ENCODE measurements at regions not wholly inside any gene's neighbourhood (a gene's known extent, or its start where the extent isn't known, plus 50 kb on each side); places are given as distances from the start of the nearest gene placed in this dataset.

DNA sequence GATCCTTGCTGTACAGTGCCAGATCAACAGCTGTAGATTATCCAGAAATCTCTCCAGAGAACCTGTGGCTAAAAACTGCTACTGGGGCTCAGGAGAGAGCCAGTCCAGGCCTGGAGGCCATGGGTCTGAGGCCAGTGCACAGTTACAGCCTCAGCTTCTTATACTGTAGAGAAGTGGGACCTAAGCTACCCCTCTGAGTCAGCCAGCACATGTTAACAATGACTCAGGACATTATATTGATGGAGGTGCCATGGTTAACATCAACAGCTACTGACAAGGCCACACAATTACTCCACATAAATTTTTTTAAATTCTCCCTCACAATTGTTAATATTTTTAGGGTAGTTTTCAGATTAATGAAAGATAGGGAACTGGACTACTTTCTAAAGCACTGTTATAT is 138.5 kb downstream of the RBM26 start:
- no peak for DNase-seq (ENCODE audit: low read depth in 3 of 3, low spot score in 2 of 3)

DNA sequence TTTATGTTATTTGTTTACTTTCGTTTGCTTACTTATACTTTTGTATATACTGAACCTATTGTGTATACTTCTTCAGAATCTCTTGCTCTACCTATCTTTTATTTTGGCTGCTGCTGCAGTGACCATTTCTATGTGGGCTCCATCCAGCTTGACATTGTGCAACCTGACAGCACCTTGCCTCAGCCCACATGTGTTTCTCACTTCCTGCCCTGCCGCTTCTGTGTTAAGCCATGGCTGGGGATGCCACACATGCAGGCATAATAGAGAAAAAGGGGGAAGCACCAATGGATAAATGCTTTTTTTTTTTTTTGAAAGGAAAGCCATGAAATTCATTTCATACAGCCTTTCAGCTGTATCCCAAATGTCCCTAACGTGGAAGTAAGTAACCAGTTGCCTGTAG is 147.6 kb downstream of the RBM26 start:
- no peak for DNase-seq (ENCODE audit: low read depth in 3 of 3, low spot score in 2 of 3)

DNA sequence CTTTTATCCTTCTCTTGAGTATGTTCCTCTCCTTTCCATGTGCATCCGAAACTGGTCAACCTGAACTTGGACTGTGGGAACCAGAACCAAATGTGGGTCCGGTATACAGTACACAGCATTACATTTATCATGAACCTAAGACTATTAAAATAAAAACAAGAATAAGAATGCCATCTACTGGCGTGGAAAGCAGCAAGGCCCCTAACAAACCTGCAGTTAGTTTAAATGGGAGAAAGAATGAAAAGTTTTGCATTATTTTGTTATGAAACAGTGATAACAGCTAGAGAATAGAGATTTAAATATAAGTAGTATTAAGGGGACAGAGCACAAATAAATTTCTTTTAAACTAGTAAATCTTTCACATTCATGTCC is 159.5 kb downstream of the RBM26 start:
- no peak for DNase-seq (ENCODE audit: low read depth in 3 of 3, low spot score in 2 of 3)

DNA sequence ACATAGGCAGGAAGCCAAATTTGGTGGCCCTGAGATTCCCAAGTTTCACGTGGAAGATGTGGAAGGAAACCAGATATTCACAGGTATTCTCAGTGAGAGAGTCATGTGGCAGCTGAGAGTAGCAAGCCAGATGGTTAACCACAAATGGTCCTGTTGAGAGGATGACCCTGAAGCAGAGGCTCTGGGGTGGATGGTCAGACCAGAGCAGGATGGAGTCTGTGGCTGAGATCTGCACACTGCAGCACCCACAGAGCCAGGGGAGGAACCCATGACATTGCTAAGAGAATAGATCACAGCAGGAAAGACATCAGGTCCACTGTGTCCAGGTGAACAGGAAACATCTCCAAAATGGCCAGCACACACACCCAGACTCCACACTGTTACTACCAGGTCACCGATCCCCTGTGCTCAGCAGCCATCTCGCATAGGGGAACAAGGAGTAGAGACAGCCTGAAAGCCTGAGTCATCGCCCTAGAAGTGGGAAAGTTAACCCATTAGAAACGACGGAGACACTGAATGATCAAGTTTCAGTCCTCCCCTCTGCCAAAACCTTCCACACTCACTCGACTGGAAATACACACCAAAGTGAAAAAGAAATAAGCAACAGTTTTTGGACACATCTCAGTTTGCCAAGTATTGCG is 160.0 kb downstream of the RBM26 start:
- DNase-seq (ENCODE audit: low read depth in 3 of 3, low spot score in 2 of 3), result no peak

DNA sequence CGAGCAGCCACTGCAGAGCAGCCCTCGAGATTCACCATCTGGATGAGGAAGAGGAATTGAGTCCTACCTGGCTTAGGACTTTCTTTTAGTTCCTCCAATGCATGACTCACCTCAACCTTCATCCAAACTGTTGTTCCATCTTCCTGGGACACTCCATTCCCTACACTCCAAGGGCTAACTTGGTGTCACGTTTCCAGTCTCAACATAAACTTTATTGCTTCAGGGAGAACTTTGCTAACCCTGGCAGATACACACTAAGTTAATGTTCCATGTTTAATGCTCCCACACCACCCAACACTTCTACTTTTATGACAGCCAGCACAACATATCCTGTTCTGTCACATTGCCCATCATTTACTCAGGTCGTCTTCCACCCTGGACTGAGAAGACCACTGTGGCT is 164.4 kb downstream of the RBM26 start:
- DNase-seq (ENCODE audit: low read depth in 3 of 3, low spot score in 2 of 3), result no peak

DNA sequence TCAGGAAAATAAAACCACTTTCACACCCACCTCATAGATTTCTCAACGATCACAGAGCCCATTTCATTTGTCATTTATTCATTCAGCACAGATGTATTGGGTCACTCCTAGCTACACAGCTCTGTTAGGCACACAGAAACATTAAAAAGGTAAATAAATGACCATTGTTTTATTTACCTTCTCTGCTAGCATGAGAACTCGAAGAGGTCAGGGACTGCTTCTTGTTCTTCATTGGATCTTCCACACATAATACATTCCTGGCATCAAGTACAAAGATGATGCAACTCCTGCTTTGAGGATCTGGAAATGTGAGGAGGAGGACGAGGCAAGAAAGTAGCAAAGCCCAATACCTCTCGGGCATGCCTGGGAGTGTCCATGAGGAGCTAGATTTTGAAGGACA is 168.1 kb downstream of the RBM26 start:
- DNase-seq (ENCODE audit: low read depth in 3 of 3, low spot score in 2 of 3), result no peak

DNA sequence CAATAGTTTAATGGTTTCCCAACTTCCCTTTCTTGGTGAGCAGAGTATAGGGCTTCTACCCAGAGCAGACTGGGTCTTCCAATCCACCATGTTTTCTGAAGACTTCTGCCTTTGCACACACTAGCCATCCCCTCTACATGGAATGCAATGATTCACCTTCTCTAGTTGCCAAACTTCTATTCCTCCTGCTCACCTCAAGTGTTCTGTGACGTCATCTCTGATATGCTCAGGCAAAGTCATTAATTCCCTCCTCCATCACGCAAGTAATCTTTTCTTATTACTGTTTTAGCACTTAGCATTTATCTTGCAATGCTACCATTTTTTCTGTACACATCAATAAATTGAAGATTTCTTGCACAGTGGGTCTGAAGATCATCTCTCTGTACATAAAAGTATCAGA is 174.2 kb downstream of the RBM26 start:
- no peak for DNase-seq (ENCODE audit: low read depth in 3 of 3, low spot score in 2 of 3)

DNA sequence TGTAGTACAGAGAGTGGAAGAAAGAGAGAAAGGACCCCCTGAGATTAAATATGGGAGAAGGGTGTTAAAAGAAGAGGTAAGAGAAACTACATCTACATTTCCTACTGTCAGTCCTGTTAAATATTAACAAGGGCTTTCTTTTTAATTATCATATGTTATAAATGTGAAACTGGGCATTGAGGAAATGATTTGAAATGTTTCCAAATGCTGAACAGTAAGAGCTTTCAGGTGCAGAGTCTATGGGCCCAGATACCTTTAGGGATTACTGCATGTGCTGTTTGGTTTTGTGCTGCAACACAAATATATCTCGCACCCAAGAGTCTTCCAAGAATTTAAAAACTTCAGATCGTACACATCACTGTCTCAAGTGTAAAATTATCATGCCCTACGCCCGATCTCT is 176.3 kb downstream of the RBM26 start:
- DNase-seq (ENCODE audit: low read depth in 3 of 3, low spot score in 2 of 3), result no peak

DNA sequence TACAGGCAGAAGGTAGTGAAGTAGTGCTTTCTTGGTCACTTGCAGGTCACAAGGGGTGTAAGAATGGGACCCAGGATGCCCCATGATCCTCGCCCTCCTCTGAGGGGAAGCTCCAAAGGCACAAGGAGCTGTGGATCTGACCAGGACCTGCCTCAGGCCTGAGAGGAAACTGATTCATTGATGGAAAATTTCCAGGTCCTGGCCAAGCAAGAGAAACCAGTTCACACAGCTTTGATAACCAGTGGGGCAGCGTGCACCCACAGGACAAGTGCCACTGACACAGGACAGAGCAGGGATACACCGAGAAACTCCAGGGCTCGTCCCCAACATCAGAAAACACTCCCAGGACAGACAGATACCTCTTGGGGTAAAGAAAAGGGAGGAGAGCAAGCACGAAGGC is 177.1 kb downstream of the RBM26 start:
- no peak for DNase-seq (ENCODE audit: low read depth in 3 of 3, low spot score in 2 of 3)

DNA sequence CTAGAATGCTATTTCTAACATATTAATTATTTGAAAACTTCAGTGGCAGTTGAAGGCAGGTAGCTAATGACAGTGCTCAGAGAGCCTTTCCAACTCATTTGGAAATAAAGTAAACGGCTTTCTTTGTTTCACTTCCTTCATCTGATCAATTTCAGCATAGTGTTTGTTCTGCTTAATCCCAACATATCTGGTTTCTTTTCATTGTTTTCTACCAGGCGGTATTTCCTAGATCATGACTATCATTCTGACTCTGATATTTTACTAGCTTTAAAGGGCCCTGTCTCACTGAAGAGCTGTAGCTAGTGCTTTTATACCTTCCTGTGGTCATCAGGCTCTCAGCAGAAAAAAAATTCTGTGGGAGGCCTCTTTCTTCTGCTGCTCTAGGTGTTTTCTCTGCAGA is 178.6 kb downstream of the RBM26 start:
- no peak for DNase-seq (ENCODE audit: low read depth in 3 of 3, low spot score in 2 of 3)

DNA sequence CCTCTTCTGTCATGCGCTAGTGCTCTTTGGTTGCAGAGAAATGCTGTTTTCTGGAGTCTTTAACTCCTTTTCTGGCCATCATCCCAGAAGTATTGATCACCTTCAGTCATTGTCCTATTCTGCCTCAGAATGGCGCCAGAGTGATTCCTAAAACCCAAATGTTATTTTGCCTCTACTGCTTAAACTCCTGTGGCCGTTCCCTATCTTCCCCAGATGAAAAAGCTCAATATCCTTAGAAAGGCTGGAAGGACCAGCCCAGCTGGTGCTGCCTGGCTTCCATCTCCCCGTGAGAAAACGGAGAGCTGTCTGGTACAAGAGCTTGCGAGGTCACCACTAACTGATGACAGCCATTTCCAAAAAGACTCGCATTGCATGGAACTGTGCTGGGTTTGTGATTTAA is 179.1 kb downstream of the RBM26 start:
- no peak for DNase-seq (ENCODE audit: low read depth in 3 of 3, low spot score in 2 of 3)

DNA sequence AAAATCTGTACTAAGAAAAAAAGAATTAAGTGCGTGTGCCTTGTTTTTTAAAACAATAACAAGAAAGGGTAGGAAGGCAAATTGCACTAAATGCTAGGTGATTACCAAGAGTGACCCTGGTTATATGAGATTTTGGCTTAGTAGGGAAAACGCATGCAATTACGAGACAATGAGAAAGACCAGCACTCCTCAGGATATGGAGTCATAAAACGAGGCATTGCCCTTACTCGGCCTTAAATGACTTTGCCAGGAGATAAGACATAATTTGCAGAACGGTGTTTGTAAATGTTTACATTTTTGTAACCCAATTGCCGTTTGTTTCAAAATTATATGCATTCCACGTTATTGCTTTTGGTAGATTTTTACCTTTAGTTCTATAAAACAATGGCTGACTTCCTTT is 179.8 kb downstream of the RBM26 start:
- DNase-seq (ENCODE audit: low read depth in 3 of 3, low spot score in 2 of 3), result no peak

DNA sequence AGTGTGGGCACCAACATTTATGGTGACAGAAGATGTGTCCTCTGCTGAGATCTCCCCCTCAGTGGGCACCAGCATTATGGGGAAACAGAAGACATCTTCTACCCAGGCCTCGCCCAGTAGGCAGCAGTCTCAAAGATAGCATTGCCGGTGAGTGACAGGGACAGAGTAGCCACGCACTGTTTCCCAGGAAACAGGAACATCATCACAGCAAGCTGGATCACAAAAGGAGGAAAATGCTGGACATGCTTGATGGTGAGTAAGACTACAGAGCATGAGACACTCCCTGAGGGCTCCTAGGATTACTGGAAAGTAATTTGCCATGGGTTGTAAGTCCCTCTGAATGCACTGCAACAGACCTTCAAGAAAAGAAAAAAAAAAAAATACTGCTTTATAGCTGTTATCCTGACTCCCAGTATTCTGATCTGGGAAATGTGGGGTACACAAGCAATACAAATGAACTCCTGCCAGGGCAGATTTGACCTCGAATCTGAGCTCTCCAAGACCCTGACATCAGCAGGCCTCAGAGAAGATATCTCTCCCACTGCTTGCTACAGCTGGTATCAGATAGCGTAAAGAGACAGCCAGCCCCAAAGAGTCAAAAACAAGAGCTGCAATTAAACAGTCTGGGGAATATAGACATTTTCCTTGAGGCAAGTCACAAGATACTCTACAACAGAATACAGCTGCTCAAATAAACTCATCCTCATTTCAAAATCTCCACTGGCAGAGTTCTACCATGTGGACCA is 180.4 kb downstream of the RBM26 start:
- no peak for DNase-seq (ENCODE audit: low read depth in 3 of 3, low spot score in 2 of 3)

DNA sequence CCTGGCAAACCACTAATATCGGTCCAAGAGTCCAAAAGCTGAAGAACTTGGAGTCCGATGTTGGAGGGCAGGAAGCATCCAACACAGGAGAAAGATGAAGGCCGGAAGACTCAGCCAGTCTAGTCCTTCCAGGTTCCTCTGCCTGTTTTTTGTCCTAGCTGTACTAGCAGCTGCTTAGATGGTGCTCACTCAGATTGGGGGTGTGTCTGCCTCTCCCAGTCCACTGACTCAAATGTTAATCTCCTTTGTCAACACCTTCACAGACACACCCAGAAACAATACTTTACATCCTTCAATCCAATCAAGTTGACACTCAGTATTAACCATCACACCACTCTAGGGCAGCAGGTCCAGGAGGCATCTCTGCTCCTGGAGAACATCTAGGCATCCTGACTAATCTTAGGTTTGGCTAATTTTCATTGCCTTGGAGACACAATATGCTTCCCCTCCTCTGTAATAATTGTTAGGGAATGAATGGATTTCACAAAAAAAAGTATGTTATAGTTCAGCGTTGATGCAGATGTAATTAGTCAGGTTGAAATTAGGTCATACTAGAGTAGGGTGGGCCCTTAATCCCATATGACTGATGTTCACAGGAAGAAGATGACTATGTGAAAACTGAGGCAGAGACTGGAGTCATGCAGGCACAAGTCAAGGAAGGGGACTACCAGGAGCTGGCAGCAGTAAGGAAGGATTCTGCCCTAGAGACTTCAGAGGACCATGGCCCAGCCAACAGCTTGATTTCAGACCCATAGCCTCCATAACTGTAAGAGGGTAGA is 183.4 kb downstream of the RBM26 start:
- DNase-seq (ENCODE audit: low read depth in 3 of 3, low spot score in 2 of 3), result no peak

DNA sequence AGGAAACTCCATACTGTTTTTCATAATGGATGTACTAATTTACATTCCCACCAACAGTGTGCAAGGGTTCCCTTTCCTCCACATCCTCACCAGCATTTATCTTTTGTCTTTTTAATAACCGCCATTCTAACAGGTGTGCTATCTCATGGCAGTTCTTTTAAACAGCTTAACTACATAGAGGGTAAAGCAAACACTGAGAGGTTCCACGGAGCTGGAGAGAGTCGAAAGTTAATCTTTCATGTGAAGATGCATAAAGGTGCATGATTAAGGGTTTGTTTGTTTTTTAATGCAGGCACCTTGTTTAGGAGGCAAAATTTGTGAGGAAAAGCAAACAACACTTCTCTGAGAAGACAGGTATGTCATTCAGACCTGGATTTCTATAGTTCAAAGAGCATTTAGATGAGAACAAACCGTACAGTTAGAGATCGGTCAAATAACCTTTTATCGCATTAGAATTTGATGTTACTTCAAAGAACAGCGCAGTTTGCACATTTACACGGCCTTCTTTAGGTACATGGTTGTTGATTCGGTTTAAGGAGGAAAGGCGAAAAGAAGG is 193.9 kb downstream of the RBM26 start:
- no peak for DNase-seq (ENCODE audit: low read depth in 3 of 3, low spot score in 2 of 3)

DNA sequence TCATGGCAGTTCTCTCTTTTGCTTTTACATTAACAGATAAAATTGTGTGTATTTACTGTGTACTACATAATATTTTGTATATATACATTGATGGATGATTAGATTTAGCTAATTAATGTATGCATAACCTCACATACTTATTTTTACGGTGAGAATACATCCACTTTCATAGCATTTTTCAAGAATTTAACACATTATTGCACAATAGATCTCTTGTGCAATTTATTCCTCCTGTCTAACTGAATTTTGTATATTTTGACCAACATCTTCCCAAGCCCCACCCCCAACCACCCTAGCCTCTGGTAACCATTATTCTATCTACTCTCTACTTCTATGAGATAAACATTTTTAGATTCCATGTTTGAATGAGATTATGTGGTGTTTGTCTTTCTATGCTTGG is 194.7 kb downstream of the RBM26 start:
- no peak for DNase-seq (ENCODE audit: low read depth in 3 of 3, low spot score in 2 of 3)

DNA sequence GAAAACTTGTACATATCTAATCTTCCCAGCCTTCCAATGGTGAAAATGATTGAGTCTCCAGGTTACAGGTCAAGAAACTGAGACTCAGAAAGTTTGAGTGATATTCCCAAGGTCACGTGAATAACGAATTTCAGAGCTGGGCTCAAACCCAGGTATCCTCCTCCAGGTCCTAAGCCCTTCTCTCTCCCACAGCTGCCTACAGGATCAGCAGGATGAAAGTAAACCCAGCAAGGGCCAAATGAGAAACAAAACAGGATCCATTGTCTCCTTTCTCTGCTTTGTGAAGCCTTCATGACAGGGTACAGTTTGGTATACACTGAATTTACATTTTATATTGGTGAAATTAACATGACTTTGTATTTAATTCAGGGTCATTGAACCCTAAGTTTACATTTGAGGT is 208.1 kb downstream of the RBM26 start:
- DNase-seq (ENCODE audit: low read depth in 3 of 3, low spot score in 2 of 3), result no peak

DNA sequence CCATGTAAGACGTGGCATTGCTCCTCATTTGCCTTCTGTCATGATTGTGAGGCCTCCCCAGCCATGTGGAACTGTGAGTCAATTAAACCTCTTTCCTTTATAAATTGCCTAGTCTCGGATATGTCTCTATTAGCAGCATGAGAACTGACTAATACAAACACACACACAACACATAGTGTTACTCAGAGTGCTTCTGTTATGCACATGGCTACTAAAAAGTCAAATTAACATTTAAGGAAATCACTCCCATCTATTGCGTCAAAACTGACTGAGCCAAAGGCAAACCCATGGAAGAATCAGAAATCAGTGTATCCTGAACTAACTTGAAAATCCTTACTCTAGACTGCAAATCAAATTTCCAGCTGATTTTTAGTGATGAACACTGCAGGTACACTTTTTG is 209.2 kb downstream of the RBM26 start:
- no peak for DNase-seq (ENCODE audit: low read depth in 3 of 3, low spot score in 2 of 3)

DNA sequence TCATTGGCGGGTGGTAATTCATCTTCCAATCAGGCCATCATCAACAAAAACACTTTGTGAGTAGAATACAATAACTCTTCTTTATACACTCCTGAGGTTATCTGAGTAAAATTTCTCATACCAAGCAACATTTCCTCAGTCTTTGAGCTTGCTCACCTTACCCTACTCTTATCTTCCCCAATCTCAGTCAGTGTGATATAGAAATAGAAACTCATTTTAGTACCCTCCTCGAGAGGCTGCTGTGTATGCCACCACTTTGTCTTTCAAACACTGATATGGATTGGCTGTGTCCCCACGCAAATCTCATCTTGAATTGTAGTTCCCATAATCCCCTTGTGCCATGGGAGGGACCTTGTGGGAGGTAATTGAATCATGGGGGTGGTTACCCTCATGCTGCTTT is 209.7 kb downstream of the RBM26 start:
- no peak for DNase-seq (ENCODE audit: low read depth in 3 of 3, low spot score in 2 of 3)

DNA sequence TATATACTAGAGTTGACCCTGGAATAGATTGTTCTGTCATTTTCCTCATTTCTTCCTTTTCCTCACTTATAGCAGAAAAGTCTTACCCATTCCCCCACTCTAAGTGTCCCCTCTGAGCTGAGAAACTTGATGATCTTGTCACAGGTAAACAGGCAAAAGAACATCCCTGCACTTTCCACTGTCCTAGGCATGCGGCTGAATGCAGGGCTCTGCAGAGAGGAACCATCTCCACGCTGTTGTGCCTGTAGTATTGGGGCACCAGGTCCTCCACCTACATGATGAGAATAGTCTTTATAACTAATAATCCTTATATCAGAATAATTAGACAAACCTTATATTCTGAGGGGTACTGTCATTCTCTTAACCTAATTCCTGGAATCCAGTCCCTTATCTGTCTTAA is 211.3 kb downstream of the RBM26 start:
- DNase-seq (ENCODE audit: low read depth in 3 of 3, low spot score in 2 of 3), result no peak

DNA sequence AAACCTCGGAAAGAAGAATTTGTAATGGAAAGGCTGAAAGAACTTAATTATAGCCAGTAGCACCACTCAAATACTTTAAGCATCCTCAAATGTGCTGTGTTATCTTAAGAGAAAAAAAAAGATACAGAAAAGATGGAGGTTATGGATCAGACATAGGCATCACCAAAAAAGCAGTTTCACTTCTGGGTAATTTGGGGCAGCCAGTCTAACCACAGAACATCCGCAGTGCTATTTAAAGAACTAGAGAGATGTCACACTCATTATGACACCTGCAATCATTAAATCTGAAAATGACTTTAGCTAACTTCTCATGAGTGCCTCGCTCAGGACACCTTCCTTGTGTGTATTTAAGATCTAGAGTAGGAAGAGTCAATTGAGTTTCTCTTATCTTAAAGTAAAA is 211.8 kb downstream of the RBM26 start:
- no peak for DNase-seq (ENCODE audit: low read depth in 3 of 3, low spot score in 2 of 3)

DNA sequence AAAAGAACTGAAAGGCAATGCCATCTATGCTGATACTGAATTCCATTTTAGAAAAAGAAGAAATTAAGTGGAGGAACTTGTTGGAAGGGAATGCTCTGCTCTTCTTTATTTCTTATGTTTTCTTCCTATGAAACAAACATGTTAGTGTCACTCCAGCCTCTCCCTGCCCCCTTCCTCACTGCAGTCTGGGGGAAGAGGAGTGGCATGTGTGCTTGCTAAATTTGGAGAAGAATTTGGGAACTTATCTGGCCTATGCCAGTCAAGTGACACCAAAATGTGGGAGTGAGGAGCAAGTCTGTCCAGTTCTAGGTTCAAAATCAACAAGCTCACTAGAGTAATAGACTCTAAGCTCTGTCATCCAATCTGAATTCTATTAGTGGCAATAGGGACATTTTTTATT is 214.6 kb downstream of the RBM26 start:
- DNase-seq (ENCODE audit: low read depth in 3 of 3, low spot score in 2 of 3), result no peak
